ENCODE measurements at regions not wholly inside any gene's neighbourhood (a gene's known extent, or its start where the extent isn't known, plus 50 kb on each side); places are given as distances from the start of the nearest gene placed in this dataset.
"Not testable (repeated sequence)": the region's sequence is repeated elsewhere in the genome, so short reads cannot be mapped to it uniquely, and the experiment has no call there.

GRCh38 chr9:94415111-94415510 lies 86.7 kb upstream of the NUTM2F start:
- not testable (repeated sequence) for H3K9me1 ChIP-seq (ENCODE audit: control insufficient read depth, extremely low read depth, insufficient read depth, low read length)
- H3K79me2 ChIP-seq (ENCODE audit: control insufficient read depth, insufficient read depth, low read length) = peaks cover 28% of the 10 kb centered on the region

GRCh38 chr9:94420098-94420497 lies 91.7 kb upstream of the NUTM2F start:
- H4K20me1 ChIP-seq (ENCODE audit: control insufficient read depth, extremely low read depth, insufficient read depth, low read length); H3K27me3 ChIP-seq (ENCODE audit: control insufficient read depth, extremely low read depth, insufficient read depth, low read length); H3K9me3 ChIP-seq (ENCODE audit: control insufficient read depth, low read depth, low read length); H3K36me3 ChIP-seq (ENCODE audit: control insufficient read depth in 2 of 2, extremely low read depth in 1 of 2, insufficient read depth in 2 of 2, low read length in 2 of 2); H3K4me1 ChIP-seq (ENCODE audit: control insufficient read depth, extremely low read depth, insufficient read depth, low read length); dilution Hi-C loops (cut with MboI; ENCODE audit: extremely low pct_ligation_motif_present, low sequenced_read_pairs); H2AFZ ChIP-seq (ENCODE audit: control insufficient read depth, low read length); H3K4me3 ChIP-seq (ENCODE audit: control insufficient read depth in 2 of 3, extremely low read depth in 1 of 3, insufficient read depth in 2 of 3, low read depth in 1 of 3, low read length in 3 of 3); H3K9ac ChIP-seq (ENCODE audit: control insufficient read depth, extremely low read depth, insufficient read depth, low read length); H3K9me1 ChIP-seq (ENCODE audit: control insufficient read depth, extremely low read depth, insufficient read depth, low read length): not testable (repeated sequence)
- peaks cover 20% of the 10 kb centered on the region for H3K79me2 ChIP-seq (ENCODE audit: control insufficient read depth, insufficient read depth, low read length)
- peak; percentile 90 for FAIRE-seq
- H3K4me2 ChIP-seq (ENCODE audit: control insufficient read depth, extremely low read depth, insufficient read depth, low read depth, low read length) = peak overlapping the region; percentile 64
- DNase-seq (ENCODE audit: low read depth, low spot score) = peak; percentile 60
- peak overlapping the region; percentile 43 for H3K27ac ChIP-seq (ENCODE audit: control insufficient read depth, insufficient read depth, low read length)

More at GRCh38 chr9:94415111-94415510, 86.7 kb upstream of the NUTM2F start:
- H3K4me2 ChIP-seq (ENCODE audit: control insufficient read depth, extremely low read depth, insufficient read depth, low read depth, low read length); H3K27ac ChIP-seq (ENCODE audit: control insufficient read depth, insufficient read depth, low read length); H3K4me1 ChIP-seq (ENCODE audit: control insufficient read depth, extremely low read depth, insufficient read depth, low read length); H4K20me1 ChIP-seq (ENCODE audit: control insufficient read depth, extremely low read depth, insufficient read depth, low read length); dilution Hi-C loops (cut with MboI; ENCODE audit: extremely low pct_ligation_motif_present, low sequenced_read_pairs); H3K4me3 ChIP-seq (ENCODE audit: control insufficient read depth in 2 of 3, extremely low read depth in 1 of 3, insufficient read depth in 2 of 3, low read depth in 1 of 3, low read length in 3 of 3); DNase-seq (ENCODE audit: low read depth, low spot score); H3K27me3 ChIP-seq (ENCODE audit: control insufficient read depth, extremely low read depth, insufficient read depth, low read length); H2AFZ ChIP-seq (ENCODE audit: control insufficient read depth, low read length); H3K9me3 ChIP-seq (ENCODE audit: control insufficient read depth, low read depth, low read length); H3K36me3 ChIP-seq (ENCODE audit: control insufficient read depth in 2 of 2, extremely low read depth in 1 of 2, insufficient read depth in 2 of 2, low read length in 2 of 2); FAIRE-seq; H3K9ac ChIP-seq (ENCODE audit: control insufficient read depth, extremely low read depth, insufficient read depth, low read length): not testable (repeated sequence)

- H3K9ac ChIP-seq (ENCODE audit: control insufficient read depth, extremely low read depth, insufficient read depth, low read length); dilution Hi-C loops (cut with MboI; ENCODE audit: extremely low pct_ligation_motif_present, low sequenced_read_pairs); DNase-seq (ENCODE audit: low read depth, low spot score); H3K36me3 ChIP-seq (ENCODE audit: control insufficient read depth in 2 of 2, extremely low read depth in 1 of 2, insufficient read depth in 2 of 2, low read length in 2 of 2); H3K9me1 ChIP-seq (ENCODE audit: control insufficient read depth, extremely low read depth, insufficient read depth, low read length); H4K20me1 ChIP-seq (ENCODE audit: control insufficient read depth, extremely low read depth, insufficient read depth, low read length); H3K4me2 ChIP-seq (ENCODE audit: control insufficient read depth, extremely low read depth, insufficient read depth, low read depth, low read length); H3K9me3 ChIP-seq (ENCODE audit: control insufficient read depth, low read depth, low read length); H3K4me3 ChIP-seq (ENCODE audit: control insufficient read depth in 2 of 3, extremely low read depth in 1 of 3, insufficient read depth in 2 of 3, low read depth in 1 of 3, low read length in 3 of 3); H2AFZ ChIP-seq (ENCODE audit: control insufficient read depth, low read length); H3K27me3 ChIP-seq (ENCODE audit: control insufficient read depth, extremely low read depth, insufficient read depth, low read length); H3K4me1 ChIP-seq (ENCODE audit: control insufficient read depth, extremely low read depth, insufficient read depth, low read length): not testable (repeated sequence)
- Histone ChIP-seq H3K79me2 (ENCODE audit: control insufficient read depth, insufficient read depth, low read length) (peaks cover 17% of the 10 kb centered on the region), H3K27ac (ENCODE audit: control insufficient read depth, insufficient read depth, low read length) (peak overlapping the region; percentile 26)
- peak; percentile 97 for FAIRE-seq
These were observed 93.5 kb upstream of the NUTM2F start for GRCh38 chr9:94421951-94422350.

- peaks cover 17% of the 10 kb centered on the region for H3K79me2 ChIP-seq (ENCODE audit: control insufficient read depth, insufficient read depth, low read length)
- dilution Hi-C loops (cut with MboI; ENCODE audit: extremely low pct_ligation_motif_present, low sequenced_read_pairs); H3K9ac ChIP-seq (ENCODE audit: control insufficient read depth, extremely low read depth, insufficient read depth, low read length); H3K9me3 ChIP-seq (ENCODE audit: control insufficient read depth, low read depth, low read length); H2AFZ ChIP-seq (ENCODE audit: control insufficient read depth, low read length); H4K20me1 ChIP-seq (ENCODE audit: control insufficient read depth, extremely low read depth, insufficient read depth, low read length); FAIRE-seq; DNase-seq (ENCODE audit: low read depth, low spot score); H3K4me2 ChIP-seq (ENCODE audit: control insufficient read depth, extremely low read depth, insufficient read depth, low read depth, low read length); H3K27me3 ChIP-seq (ENCODE audit: control insufficient read depth, extremely low read depth, insufficient read depth, low read length); H3K4me3 ChIP-seq (ENCODE audit: control insufficient read depth in 2 of 3, extremely low read depth in 1 of 3, insufficient read depth in 2 of 3, low read depth in 1 of 3, low read length in 3 of 3); H3K36me3 ChIP-seq (ENCODE audit: control insufficient read depth in 2 of 2, extremely low read depth in 1 of 2, insufficient read depth in 2 of 2, low read length in 2 of 2); H3K9me1 ChIP-seq (ENCODE audit: control insufficient read depth, extremely low read depth, insufficient read depth, low read length); H3K4me1 ChIP-seq (ENCODE audit: control insufficient read depth, extremely low read depth, insufficient read depth, low read length); H3K27ac ChIP-seq (ENCODE audit: control insufficient read depth, insufficient read depth, low read length): not testable (repeated sequence)
These were observed 96.9 kb upstream of the NUTM2F start for GRCh38 chr9:94425312-94425711.

GRCh38 chr9:94437128-94437527 lies 108.7 kb upstream of the NUTM2F start:
- H3K27ac ChIP-seq (ENCODE audit: control insufficient read depth, insufficient read depth, low read length); H3K9ac ChIP-seq (ENCODE audit: control insufficient read depth, extremely low read depth, insufficient read depth, low read length); H3K9me1 ChIP-seq (ENCODE audit: control insufficient read depth, extremely low read depth, insufficient read depth, low read length); H3K79me2 ChIP-seq (ENCODE audit: control insufficient read depth, insufficient read depth, low read length); H3K4me3 ChIP-seq (ENCODE audit: control insufficient read depth in 2 of 3, extremely low read depth in 1 of 3, insufficient read depth in 2 of 3, low read depth in 1 of 3, low read length in 3 of 3); H3K36me3 ChIP-seq (ENCODE audit: control insufficient read depth in 2 of 2, extremely low read depth in 1 of 2, insufficient read depth in 2 of 2, low read length in 2 of 2); H3K4me1 ChIP-seq (ENCODE audit: control insufficient read depth, extremely low read depth, insufficient read depth, low read length); H3K9me3 ChIP-seq (ENCODE audit: control insufficient read depth, low read depth, low read length); dilution Hi-C loops (cut with MboI; ENCODE audit: extremely low pct_ligation_motif_present, low sequenced_read_pairs); H4K20me1 ChIP-seq (ENCODE audit: control insufficient read depth, extremely low read depth, insufficient read depth, low read length); H2AFZ ChIP-seq (ENCODE audit: control insufficient read depth, low read length); DNase-seq (ENCODE audit: low read depth, low spot score); H3K27me3 ChIP-seq (ENCODE audit: control insufficient read depth, extremely low read depth, insufficient read depth, low read length); H3K4me2 ChIP-seq (ENCODE audit: control insufficient read depth, extremely low read depth, insufficient read depth, low read depth, low read length): not testable (repeated sequence)
- FAIRE-seq = peak; percentile 89

Measured in keratinocyte (primary cell).